ENCODE measurements at regions not wholly inside any gene's neighbourhood (a gene's known extent, or its start where the extent isn't known, plus 50 kb on each side); places are given as distances from the start of the nearest gene placed in this dataset.

DNA sequence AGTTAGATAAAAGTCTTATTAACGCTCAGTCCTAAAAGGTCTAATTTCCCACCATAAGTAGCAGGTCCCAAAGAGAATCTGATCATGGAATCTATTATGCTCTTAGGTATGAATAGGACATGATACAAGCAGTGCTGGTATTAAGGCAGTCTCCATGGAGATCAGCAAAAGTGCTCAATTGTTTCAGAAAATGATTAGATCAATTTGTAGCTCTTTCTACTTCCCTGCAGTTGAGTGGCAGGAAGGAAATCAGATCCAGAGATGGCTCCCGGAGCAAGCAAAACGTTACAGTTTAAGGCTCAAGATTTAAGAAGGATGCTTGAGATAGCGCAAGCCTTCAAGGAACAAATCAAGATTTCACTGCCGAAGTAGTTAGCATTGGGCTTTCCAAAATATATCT, 205.7 kb downstream of the DRD1 start:
- no peak for DNase-seq

DNA sequence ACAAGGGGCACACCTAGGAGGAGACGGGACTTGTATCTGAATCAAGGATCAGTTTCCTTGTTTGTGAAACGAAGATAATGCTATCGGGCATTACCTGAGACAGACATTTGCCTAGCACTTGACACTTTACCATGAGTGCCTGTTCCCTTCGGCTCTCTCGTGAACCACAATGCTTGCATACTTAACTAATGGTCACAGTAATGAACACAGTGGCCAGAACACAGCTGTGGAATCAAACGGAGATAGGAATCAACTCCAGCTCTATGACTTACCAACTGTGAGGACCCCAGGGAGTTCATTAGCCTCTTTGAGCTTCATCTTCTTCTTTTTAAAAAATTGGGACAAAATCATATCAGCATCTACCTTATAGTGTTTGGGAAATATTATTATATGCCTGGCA, 207.8 kb downstream of the DRD1 start:
- DNase-seq, result no peak

DNA sequence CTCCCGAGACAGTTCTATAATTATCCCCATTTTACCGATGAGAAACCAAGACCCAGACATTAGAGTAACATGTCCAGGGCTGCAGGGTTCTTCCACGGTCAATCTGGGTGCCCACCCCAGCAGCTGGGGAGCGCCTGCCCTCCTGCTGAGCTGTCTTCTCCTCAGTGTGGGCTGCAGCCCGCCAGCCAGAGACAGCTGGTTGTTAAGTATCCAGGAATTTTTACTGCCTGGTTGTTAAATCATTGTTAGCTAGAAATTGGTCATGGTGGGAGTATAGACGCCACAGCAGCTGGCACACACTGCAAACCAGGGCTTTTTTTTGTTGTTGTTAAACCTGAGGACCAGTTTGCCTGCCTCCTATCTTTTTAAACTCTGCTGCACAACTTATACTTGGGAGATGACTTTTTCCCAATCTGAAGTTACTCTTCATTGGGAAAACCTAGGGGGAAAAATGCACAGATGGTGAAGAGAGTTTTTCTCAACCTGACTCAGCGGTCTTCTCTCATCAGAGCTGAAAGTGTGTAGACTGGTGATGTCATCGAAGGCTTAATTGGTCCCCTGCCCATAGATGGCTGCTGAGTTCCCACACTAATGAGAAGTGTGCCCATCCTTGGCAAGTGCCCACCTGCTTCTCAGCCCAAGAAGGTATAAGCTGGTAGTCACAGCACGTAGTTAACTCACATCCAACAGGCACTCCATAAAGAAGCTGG, 208.6 kb downstream of the DRD1 start:
- no peak for DNase-seq

DNA sequence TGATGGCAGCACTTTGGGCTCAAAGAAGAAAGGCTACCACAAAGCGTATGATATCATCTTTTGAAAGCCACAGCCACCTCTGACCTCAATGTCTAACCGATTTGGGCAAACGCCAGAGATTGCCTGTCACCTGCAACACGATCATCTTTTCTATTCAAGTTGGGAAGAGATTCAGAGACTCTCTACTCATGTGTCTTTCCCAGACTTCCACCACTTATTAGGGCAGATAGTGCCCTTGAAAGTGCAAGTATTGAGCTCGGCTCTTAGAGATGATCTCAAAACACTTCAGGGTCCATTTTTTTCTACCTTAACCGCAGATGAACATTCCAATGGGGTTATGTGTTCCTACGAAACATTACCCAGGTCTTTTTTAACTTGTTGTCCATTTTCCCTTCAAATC, 213.7 kb downstream of the DRD1 start:
- DNase-seq, result no peak

DNA sequence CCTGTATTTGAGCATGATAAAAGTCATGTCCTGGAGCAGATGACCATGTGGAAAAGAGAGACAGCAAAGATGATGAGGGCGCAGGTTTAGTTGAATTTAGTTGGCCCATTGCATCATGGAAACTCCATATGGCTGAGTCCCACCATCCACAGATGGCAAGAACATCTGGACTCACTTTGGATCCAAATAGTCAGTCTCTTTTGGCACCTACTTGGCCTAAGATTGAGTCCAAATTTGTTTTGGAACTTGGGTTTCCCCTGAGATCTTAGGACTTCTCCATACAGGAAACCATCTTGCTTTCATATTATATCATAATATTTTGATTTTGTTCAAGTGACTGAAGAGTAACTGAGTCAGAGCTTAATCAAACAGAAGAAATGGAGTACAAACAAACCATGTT, 217.5 kb downstream of the DRD1 start:
- peak; percentile 37 for DNase-seq

DNA sequence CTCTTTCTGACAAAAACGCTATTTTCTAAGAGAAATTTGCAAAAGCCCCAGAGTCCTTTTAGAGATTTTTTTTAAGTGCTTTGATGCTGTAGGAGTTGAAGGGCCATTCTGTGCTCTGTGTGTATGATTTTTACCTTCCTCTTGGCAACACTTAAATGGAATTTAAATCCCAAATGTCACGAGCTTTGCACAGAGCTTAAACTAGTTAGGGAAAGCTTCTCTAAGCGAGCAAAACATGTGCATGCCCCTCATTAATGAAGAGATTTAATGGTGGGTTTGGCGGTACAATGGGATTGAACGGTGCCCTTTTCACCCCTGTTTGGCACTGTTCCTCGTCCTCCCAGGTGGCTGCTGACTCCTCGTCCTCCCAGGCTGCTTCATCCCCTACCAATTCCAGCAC, 220.7 kb downstream of the DRD1 start:
- DNase-seq, result no peak

DNA sequence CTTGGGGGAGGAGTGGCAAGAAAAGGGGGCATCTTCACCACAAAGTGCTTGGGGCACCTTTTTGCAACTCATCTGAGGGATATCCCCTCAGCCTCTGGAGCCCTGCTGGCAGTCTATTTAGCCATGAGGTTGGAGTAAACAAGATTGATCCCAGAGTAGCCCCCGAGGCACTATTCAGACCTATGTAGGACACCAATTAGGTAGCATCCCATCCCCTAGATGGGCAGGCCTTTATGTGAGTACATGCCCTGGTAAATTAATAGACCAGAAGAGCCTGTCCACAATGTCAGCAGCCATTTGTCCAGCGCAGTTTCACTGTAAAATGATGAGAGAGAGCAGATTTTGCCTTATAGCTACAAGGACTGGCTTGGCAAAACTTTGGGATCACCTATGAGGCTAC, 221.4 kb downstream of the DRD1 start:
- no peak for DNase-seq

DNA sequence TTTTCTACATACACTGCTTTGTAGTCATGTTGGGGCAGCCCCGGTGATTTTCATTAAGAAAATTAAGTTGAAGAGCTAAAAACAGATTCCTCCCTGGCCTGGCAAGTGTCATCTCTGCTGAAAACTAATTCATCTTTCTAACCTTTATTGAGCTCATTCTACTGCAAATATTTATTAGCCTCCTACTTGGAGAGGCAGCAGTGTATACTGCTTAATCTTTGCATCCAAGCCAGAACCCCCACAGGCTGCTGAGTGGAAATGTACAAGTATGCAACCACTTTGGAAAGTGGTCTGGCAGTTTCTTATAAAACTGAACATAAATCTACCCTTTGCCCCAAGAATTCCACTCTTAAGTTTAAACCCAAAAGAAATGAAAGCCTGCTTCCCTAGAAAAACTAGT, 223.4 kb downstream of the DRD1 start:
- DNase-seq, result peak; percentile 15

DNA sequence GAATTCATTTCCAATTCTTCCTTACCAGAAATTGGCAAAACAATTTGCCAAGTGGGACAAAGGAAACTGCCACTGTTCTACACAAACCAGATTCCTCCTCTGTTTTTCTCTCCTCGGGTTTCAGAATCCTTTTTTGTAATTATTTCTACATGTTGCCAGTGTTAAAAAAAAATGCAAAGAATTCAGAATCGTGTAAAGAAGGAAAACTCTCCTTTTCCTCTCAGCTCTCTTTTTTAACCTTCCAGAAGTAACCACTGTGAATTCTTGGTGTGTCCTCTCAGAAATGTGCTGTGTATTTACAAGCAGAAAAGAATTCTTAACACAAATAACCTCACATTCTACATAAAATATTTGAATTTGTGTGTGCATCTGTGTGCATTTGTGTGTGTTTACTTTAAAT, 224.6 kb downstream of the DRD1 start:
- DNase-seq, result peak; percentile 66

DNA sequence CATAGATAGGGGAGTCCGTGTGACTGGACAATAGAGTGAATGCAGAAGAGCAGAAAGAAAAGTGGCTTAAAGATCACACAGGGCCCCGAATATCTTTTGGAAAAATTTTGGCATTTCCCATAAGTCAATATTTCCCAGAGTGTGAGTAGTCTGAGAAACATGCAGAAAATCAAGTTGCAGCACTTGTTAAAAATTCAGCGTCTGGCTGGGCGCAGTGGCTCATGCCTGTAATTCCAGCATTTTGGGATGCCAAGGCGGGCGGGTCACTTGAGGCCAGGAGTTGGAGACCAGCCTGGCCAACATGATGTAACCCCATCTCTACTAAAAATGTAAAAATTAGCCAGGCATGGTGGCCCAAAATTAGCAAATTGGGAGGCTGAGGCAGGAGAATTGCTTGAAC, 227.0 kb downstream of the DRD1 start:
- DNase-seq, result peak; percentile 85

DNA sequence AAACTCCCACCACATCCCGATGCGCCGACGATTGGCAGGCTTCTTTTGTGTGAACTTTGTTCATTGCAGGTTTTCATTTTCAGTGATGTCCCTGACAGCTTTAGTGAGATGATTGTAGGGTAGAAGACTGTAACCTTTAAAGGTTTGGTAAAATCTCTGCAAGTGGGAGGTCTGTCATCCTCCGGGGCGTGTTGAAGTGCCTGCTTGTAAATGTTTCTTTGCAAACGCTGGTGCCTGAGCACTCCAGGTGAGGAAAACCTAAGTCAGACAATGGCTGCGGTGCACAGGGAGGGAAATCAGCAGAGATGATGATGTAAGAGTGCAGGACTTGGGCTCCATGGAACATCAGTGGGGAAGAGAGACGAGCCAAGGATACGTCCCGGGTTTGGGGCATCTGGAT, 228.1 kb downstream of the DRD1 start:
- no peak for DNase-seq

DNA sequence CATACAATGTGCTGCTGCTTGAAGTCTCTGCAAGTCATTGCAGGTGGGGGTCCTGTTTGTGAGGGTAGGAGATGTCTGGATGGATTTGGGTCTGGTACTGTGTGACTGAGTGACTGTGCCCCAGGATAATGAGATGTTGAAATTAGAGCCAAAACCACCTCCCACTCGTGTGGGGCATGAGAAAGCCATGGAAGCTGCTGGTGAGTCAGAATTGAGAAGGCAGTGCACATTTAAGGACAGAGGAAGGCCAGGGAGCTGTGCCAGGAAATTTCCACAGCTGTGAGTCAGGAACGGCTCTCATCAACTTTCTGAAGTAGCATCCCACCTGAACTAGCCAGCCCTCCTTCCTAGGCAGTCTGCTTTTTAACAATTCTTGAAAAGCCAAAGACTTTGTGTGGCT, 229.8 kb downstream of the DRD1 start:
- DNase-seq, result peak; percentile 82

DNA sequence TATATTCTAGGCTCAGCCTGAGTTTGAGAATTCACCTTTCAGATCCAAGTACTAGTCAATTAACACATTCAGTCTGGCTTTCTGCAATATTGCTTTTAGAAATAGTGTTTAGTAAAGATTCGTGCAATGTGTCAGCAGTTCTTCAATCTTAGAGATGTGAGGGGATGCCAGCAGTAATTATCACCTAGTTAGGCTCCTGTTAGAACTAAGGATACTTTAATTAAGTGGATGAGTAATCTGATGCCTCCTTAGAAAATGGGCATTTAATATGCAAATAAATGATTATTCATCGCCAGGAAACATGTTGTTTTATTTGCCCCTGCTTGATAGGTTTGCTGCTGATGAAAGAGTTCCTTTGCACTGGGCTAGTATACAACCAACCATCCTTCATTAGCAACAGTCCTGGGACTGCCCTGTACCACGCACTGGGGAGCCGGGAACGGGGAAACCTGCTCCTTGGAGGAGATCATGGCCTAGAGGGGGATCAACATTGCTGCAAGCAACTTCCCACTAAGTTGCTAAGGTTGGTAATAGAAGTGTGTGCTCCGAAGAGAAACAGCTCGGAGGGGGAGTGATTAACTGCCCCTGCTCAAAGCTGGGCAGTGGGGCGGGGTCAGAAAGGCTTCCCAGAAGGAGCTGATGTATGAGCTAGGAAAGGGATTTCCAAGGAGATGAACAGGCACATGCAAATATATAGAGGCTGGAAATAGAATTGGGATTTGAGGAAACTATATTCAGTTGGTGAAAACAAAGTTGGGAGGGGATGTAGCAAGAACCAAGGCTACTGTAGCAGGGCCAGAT, 231.8 kb downstream of the DRD1 start:
- no peak for DNase-seq

DNA sequence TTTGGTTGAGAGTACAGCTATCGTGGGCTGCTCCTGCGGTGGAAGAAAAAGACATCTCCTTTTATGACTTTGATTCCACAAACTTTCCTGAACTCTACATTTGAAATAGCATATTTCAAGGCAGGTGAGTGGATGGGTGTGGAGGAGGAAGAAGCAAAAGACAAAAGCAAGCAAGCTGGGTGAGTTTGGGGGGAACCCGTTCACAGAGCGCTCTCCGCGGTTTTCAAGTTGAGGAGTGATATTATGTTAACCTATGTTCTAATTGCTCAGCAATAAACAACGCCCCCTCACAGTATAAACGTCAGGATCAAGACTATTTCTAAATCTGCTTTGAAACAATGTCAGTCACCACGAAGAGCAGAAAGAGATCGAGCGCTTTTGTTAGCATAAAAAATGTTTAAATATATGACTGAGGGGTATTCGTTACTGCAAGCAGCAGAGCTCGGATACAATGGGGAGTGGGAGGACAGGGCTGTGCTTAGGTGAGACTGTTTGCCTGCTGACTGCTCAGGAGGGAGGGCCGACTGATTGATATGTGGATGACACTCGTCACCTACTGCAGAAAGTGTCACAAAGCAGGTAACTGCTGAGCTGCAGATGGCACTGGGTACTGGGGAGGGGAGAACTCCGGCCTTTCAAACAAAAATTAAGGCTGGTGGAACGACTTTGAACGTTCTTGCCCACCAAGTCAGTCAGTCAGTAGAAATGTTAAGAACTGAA, 236.5 kb downstream of the DRD1 start:
- DNase-seq, result no peak

DNA sequence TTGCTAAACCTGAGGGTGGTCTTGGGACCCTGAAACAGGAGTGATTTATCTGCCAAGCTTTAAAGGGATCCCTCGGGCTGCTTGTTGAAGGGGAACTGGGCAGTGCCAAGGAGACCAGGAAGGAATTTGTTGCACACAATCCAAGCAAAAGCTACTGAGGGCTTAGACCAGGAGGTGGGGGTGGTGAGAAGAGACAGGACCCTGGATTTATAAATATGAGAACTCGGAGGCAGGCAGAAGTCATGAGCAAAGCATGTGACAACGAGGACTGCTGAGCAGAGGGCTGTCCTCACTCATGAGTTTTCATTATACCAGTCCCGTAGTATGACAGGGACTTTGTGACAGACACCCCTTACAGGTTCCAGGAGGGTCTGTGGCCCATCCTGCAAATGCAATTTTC, 237.3 kb downstream of the DRD1 start:
- DNase-seq, result peak; percentile 8

DNA sequence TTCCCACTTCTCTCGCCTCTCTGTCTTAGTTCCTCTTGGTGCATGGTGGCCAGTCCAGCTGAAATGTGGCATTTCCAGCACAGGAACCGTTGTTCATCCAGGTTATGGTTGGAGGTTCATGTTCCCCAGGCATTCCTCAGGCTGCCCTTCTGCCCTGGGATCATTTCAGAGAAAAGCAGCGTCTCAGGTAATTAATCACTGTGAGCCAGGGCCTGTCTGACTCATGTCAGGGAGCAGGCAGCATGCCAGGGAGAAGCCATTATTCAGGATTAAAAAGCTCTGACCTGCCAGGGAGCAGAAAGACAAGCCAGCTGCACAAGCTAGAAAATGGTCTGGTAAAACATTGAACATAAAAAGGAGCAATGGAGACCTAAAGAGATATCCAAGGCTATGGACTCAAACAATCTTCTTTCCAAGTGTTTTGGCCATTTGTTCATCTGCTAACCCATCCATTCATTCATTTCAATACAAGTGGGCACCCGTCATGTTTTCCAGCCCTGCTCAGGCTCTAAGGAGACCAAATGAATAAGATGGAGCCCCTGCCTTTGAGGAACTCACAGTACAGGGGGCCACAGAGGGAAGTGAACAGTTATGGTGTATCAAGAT, 241.4 kb downstream of the DRD1 start:
- peak; percentile 23 for DNase-seq

DNA sequence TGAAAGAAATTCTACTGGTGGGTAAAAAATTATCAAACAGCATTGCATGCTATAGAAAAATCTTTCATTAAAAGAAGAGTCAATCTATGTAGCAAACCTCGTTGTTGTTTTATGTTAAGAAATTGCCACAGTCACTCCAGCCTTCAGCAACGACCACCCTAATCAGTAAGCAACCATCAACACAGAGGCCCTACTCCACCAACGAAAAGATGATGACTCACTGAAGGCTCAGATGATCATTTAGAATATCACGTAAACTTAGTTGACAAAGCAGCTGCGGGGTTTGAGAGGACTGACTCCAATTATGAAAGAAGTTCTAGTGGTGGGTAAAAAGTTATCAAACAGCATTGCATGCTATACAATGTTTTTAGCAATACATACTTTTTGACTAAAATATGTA, 242.6 kb downstream of the DRD1 start:
- DNase-seq, result no peak

DNA sequence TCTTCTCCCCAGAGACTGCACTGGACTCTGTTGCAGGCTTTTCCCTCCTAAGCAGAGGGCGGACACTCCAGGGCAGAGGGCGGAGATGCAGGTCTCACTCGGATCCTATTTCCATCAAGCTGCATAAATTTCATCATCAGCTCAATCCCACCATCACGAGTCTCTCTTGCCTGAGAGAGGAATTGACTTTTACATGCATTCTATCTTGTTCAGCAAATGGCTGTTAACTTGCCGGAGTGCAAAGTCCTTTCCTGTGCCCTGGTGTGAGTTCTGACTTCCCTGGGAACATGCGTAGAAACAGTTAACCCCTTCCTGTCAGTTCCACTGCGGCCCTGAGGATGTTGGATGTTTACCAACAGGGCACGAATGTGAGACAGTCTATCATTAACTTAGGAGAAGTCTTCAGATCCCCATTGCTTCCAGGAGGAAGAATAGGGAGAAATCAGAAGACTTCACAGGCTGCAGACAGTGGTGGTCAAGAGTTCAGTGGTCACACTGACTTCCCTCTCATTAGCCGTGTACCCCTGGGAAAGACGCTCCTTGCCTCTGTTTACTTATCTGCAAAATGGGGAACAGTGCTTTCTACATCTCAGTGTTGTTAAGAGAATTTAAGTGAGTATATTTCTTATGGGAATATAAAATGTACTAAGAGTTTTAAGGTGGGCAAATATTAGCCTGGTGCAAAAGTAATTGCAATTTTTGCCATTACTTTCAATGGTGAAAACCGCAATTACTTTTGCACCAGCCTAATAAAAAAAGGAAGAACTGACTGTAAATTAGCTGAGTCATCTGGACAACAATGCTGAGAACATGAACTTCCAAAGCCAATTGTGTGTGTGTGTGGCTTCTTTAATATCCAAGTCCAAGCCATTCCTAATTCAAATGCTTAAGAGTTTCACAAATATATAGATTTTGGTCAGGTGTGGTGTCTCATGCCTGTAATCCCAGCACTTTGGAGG, 248.0 kb downstream of the DRD1 start:
- DNase-seq, result peak; percentile 67

DNA sequence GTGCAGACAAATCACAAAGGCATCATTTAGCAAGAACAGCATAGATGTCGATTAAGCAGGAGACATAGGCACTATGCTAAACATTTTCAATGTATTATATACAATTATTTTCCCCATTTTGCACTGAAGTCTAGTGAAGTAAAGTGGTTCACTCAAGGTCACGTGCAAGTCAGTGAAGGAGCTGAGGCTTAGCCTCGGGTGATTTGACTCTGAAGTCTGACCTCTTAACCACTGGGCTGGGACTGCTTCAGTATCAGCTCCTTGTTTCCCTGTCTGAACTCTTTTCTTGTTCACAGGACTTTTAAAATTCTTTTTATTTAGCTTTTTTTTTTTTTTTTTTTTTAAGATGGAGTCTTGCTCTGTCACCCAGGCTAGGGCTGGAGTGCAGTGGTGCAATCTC, 262.7 kb downstream of the DRD1 start:
- no peak for DNase-seq

DNA sequence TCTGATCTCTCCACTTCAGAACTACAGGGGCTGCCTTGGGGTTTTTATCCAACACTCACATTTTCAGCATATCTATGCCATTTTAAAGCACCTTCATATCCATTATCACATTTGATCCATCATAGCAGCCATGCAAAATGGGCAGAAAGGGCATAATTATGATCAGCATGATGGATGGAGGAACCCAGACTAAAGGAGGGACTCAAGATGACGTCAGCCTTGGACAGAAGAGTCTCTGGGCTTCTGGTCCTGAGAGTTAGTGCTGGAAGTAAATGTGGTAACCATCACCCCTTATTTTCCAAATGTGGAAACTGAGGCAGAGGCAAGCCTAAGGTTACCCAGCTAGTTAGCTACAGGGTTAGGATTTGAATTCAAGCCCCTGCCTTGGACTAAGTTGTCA, 273.1 kb downstream of the DRD1 start:
- no peak for DNase-seq

DNA sequence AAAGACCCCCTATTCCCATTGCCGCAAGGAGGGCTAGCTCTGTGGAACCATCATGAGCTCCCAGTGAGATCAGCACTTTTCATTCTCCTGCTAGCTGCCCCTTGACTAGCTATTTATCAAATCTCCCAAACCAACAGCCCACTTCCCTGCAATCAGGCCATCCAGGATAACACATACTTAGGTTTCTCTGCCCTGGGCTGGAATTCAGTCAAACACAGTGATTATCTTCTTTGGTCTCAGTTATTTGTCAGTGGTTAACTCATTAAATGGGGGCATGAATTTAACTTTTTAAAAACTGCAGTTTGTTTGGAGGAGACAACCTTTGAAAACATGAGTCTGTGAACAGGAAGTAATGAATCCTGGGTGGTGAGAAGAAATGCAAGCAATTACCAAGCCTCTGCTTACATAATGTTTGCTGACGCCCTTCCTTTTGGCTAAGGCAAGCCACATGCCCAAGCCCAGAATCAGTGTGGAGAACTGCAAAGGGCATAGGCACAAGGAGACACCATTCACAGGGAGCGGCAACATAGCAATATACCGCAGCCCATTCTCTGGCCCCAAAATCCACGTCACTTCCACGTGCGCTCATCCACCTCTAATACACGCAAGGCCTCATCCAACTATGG, 275.0 kb downstream of the DRD1 start:
- DNase-seq, result no peak

DNA sequence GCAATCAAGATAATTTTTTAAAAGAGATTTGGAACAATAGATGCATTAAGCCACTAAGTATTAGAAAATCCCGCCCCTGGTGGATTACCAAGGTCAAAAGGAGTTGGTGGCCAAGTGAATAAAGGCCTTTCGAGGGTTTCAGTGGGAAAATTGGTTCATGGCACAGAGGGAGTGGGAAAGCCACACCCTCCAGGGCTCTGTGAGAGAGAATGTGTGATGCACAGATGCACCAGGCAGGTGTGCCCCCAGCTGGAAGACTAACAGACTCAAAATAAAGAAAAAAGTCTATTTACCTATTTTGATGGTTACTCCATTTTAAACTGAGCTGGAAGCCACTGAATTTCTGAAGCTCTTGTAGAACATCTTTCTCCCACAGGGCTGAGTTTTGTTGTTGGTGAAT, 278.0 kb downstream of the DRD1 start:
- DNase-seq, result no peak
